ENCODE measurements at regions not wholly inside any gene's neighbourhood (a gene's known extent, or its start where the extent isn't known, plus 50 kb on each side); places are given as distances from the start of the nearest gene placed in this dataset.

DNA sequence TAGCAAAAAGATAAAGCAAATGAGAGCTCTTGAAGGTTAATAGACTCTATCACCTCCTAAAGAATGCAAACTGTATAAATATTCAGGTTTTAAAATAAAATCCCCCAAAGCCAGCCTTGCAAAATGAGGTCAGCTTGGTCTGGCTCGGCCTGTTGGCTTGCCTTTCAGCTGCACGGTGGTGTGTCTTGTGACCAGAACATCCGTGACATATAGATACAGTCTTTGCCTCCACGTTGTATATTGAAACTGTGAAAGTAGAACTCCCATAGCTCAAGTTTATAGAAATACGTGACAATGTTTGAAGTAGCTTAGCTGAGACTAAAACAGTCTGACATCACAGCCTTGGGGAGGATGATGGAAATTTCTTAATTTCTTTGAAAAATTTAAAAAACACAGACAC, 236.6 kb upstream of the MYOCD start:
- TF ChIP-seq, protein P1, sequence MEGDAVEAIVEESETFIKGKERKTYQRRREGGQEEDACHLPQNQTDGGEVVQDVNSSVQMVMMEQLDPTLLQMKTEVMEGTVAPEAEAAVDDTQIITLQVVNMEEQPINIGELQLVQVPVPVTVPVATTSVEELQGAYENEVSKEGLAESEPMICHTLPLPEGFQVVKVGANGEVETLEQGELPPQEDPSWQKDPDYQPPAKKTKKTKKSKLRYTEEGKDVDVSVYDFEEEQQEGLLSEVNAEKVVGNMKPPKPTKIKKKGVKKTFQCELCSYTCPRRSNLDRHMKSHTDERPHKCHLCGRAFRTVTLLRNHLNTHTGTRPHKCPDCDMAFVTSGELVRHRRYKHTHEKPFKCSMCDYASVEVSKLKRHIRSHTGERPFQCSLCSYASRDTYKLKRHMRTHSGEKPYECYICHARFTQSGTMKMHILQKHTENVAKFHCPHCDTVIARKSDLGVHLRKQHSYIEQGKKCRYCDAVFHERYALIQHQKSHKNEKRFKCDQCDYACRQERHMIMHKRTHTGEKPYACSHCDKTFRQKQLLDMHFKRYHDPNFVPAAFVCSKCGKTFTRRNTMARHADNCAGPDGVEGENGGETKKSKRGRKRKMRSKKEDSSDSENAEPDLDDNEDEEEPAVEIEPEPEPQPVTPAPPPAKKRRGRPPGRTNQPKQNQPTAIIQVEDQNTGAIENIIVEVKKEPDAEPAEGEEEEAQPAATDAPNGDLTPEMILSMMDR (IDR thresholded peaks at IDR 0.05; ENCODE audit: insufficient read depth, low read length, poor library complexity, severe bottlenecking), result no peak

DNA sequence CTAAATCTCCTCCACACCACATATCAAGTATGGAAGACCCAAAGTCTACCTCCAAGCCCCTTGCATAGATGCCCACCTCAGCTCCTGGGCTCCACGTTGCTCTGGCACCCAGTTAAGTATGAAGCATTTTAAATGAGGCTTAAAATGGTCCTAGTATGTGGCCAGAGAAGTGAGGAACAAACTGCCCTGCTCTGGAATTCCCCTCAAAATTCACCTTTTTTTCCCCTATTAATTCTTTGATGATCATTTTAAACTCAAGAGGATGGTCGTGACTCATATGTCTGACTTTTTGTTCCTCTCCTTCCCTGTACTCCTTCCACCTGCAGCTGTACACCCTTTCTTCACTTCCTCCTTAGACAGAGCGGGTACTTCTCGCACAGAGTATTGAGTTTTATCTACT, 234.5 kb upstream of the MYOCD start:
- Histone ChIP-seq H3K36me3 (ENCODE audit: control insufficient read depth, insufficient read depth, low read length) (no peaks in the 10 kb centered on the region), H3K27me3 (ENCODE audit: control insufficient read depth, insufficient read depth, low read length) (no peaks in the 10 kb centered on the region), H3K4me3 (ENCODE audit: low read depth, low read length) (no peak overlapping the region)
- DNase-seq (ENCODE audit: low read depth), result no peak
- TF ChIP-seq, protein P1 (IDR thresholded peaks at IDR 0.05; ENCODE audit: insufficient read depth, low read length, poor library complexity, severe bottlenecking), result no peak

More for the DNA sequence above, 236.6 kb upstream of the MYOCD start:
- Histone ChIP-seq H3K27me3 (ENCODE audit: control insufficient read depth, insufficient read depth, low read length) (no peaks in the 10 kb centered on the region), H3K36me3 (ENCODE audit: control insufficient read depth, insufficient read depth, low read length) (no peaks in the 10 kb centered on the region), H3K4me3 (ENCODE audit: low read depth, low read length) (no peak overlapping the region)
- DNase-seq (ENCODE audit: low read depth), result no peak

DNA sequence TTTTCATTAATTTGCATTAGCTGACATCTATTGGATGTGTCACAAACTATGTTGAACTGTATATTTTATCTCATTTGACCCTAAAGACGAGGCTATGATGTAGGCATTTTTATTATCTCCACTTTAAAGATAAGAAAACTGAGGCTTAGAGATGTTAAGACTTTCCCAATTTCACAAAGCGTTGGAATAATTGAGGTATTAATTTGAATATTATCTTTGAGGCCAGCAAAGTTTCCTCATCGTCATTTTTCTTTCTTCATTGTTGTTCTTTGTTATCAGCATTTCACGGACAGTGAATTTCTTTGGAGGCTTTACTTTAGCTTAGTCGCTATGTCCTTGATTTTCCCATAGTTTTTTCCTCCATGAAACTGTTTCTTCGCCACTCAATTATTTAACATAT, 227.5 kb upstream of the MYOCD start:
- TF ChIP-seq, protein P1 (IDR thresholded peaks at IDR 0.05; ENCODE audit: insufficient read depth, low read length, poor library complexity, severe bottlenecking), result no peak
- Histone ChIP-seq H3K4me3 (ENCODE audit: low read depth, low read length) (no peak overlapping the region), H3K27me3 (ENCODE audit: control insufficient read depth, insufficient read depth, low read length) (no peaks in the 10 kb centered on the region), H3K36me3 (ENCODE audit: control insufficient read depth, insufficient read depth, low read length) (no peaks in the 10 kb centered on the region)
- DNase-seq (ENCODE audit: low read depth), result no peak

DNA sequence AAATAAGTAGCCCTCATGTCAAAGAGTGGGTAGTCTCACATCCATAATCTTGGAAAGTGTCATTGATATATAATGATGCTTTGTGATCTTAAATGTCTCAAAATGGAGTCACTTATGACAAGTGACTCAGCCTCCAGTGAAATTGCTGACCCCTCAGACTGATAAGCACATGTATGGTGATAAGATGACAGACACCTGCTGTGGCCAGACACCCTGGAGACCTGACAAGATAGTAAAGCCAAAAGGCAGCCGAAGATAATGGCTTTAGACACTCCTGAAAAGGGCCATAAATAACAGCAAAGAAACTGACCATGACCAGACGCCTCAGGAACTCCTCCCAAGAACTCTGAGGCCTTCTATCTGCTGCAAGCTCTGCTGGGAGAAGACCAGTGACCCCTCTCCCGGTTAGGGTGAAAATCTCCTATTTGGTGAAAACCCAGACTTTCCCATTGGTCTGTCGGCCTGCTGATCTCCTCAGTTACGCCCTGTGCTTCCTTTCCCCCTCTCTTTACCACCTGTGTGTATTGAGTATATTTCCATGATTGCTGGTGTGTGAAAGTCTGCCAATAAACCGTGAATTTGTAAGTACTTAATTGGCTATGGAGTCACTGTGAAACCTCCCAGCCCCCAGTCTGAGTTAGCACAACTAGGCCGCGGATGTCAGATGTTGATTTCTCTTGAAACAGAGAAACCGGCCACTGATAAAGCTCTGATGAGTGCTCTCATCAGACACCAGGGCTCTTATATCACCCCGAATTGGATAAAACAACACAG, 226.7 kb upstream of the MYOCD start:
- Histone ChIP-seq H3K4me3 (ENCODE audit: low read depth, low read length) (no peak overlapping the region), H3K36me3 (ENCODE audit: control insufficient read depth, insufficient read depth, low read length) (no peaks in the 10 kb centered on the region), H3K27me3 (ENCODE audit: control insufficient read depth, insufficient read depth, low read length) (no peaks in the 10 kb centered on the region)
- TF ChIP-seq, protein P1 (IDR thresholded peaks at IDR 0.05; ENCODE audit: insufficient read depth, low read length, poor library complexity, severe bottlenecking), result no peak
- DNase-seq (ENCODE audit: low read depth), result no peak

DNA sequence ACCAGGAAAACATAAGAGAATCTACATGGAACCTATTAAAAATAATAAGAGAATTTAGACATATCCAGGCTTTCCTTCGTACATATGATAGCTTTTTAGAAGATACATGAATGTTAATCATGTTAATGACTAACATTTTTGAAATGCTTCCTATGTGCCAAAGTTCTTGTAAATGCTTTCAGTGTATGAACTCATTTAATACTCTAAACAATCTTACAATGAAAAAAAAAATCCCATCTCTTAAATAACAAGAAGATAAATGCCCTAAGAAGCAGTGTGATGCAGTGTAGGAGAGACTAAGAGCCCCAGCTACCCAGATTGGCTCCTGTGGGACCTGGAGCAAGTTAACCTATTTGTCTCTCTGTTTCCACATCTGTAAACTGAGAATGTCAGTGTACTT, 220.4 kb upstream of the MYOCD start:
- TF ChIP-seq, protein P1 (IDR thresholded peaks at IDR 0.05; ENCODE audit: insufficient read depth, low read length, poor library complexity, severe bottlenecking), result no peak

DNA sequence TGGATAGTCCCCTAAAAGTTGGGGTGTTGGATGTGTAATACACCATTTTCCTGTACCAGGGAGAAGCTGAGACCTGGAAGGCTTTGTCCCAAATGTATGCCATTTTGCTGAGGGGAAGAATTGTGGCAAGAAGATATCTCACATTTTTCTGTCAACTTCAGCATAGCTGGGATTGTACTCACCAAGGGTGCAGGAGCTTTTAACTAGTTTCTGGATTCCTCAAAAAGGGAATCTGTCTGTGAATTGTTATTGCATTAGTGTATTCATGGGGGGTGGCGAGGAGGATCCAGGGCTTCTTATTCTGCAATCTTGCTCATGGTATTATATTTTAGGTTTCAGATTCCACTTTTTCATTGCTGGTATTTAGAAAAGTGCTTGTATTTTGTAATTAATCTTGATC, 208.2 kb upstream of the MYOCD start:
- Histone ChIP-seq H3K36me3 (ENCODE audit: control insufficient read depth, insufficient read depth, low read length) (no peaks in the 10 kb centered on the region), H3K27me3 (ENCODE audit: control insufficient read depth, insufficient read depth, low read length) (no peaks in the 10 kb centered on the region), H3K4me3 (ENCODE audit: low read depth, low read length) (no peak overlapping the region)
- no peak for DNase-seq (ENCODE audit: low read depth)
- TF ChIP-seq, protein P1 (IDR thresholded peaks at IDR 0.05; ENCODE audit: insufficient read depth, low read length, poor library complexity, severe bottlenecking), result no peak

More for the DNA sequence above, 220.4 kb upstream of the MYOCD start:
- DNase-seq (ENCODE audit: low read depth), result no peak
- H3K4me3 ChIP-seq (ENCODE audit: low read depth, low read length), result no peak overlapping the region
- H3K27me3 ChIP-seq (ENCODE audit: control insufficient read depth, insufficient read depth, low read length), result no peaks in the 10 kb centered on the region
- no peaks in the 10 kb centered on the region for H3K36me3 ChIP-seq (ENCODE audit: control insufficient read depth, insufficient read depth, low read length)
